HepG2 (cell line): ENCODE measurements at regions not wholly inside any gene's neighbourhood (a gene's known extent, or its start where the extent isn't known, plus 50 kb on each side); places are given as distances from the start of the nearest gene placed in this dataset.

ENCODE experiments used
- ARNTL ChIP-seq: sonication (generic); formaldehyde crosslinking; IDR thresholded peaks from 2 replicates; pipeline ENCODE4 v1.4.0; 2020; ENCODE audit warnings: mild to moderate bottlenecking, missing genetic modification reagents
- ATF1 ChIP-seq: IDR thresholded peaks from 2 replicates; pipeline ENCODE4 v1.6.1; 2016; ENCODE audit warnings: mild to moderate bottlenecking, control low read depth
- ATM ChIP-seq: fragments of 450-650 bp; IDR thresholded peaks from 2 replicates; pipeline ENCODE4 v1.7.1; 2017; ENCODE audit warnings: mild to moderate bottlenecking, borderline replicate concordance
- ATRX ChIP-seq: sonication (generic); formaldehyde crosslinking; IDR thresholded peaks from 2 replicates; pipeline ENCODE4 v1.4.0; 2020; ENCODE audit warnings: missing genetic modification reagents, borderline replicate concordance
- BRCA1 ChIP-seq: sonication (generic); formaldehyde crosslinking; IDR thresholded peaks from 2 replicates; pipeline ENCODE4 v1.4.0; 2020; ENCODE audit warnings: missing genetic modification reagents
- ETV6 ChIP-seq: sonication (generic); formaldehyde crosslinking; conservative IDR thresholded peaks from 2 replicates; pipeline ENCODE4 v1.4.0; 2020; ENCODE audit warnings: missing genetic modification reagents
- FIP1L1 ChIP-seq: fragments of 200-400 bp; formaldehyde crosslinking; IDR thresholded peaks from 2 replicates; pipeline ENCODE4 v1.6.1; 2018; ENCODE audit warnings: low read depth, mild to moderate bottlenecking, low read length, moderate library complexity, borderline replicate concordance; ENCODE audit not compliant: insufficient read depth
- FOXO4 ChIP-seq: sonication (generic); formaldehyde crosslinking; conservative IDR thresholded peaks from 2 replicates; pipeline ENCODE4 v1.8.1; 2023; ENCODE audit warnings: missing genetic modification reagents
- HNRNPL ChIP-seq: fragments of 200-400 bp; formaldehyde crosslinking; IDR thresholded peaks from 2 replicates; pipeline ENCODE4 v1.6.1; 2017; ENCODE audit warnings: mild to moderate bottlenecking, low read depth, low read length
- KDM6A ChIP-seq: IDR thresholded peaks from 2 replicates; pipeline ENCODE4 v1.6.1; 2016; ENCODE audit warnings: low read depth
- MLX ChIP-seq: IDR thresholded peaks from 2 replicates; pipeline ENCODE4 v1.6.1; 2016
- RARG ChIP-seq: sonication (generic); formaldehyde crosslinking; IDR thresholded peaks from 2 replicates; pipeline ENCODE4 v1.4.0; 2020; ENCODE audit warnings: low read depth, mild to moderate bottlenecking, missing genetic modification reagents
- REL ChIP-seq: sonication (generic); formaldehyde crosslinking; conservative IDR thresholded peaks from 2 replicates; pipeline ENCODE4 v1.8.0; 2022; ENCODE audit warnings: mild to moderate bottlenecking, missing genetic modification reagents, moderate library complexity
- SETDB1 ChIP-seq: sonication (generic); formaldehyde crosslinking; IDR thresholded peaks from 2 replicates; pipeline ENCODE4 v1.5.1; 2020; ENCODE audit warnings: missing genetic modification reagents, mild to moderate bottlenecking, borderline replicate concordance
- SRY ChIP-seq: sonication (generic); formaldehyde crosslinking; IDR thresholded peaks from 2 replicates; pipeline ENCODE4 v1.8.0; 2022; ENCODE audit warnings: mild to moderate bottlenecking, missing genetic modification reagents
- TAF15 ChIP-seq: fragments of 200-400 bp; formaldehyde crosslinking; IDR thresholded peaks from one replicate; pipeline ENCODE4 v1.6.1; 2018; ENCODE audit warnings: mild to moderate bottlenecking, low read depth, low read length; ENCODE audit not compliant: poor library complexity, severe bottlenecking
- TGIF2 ChIP-seq: IDR thresholded peaks from 2 replicates; pipeline ENCODE4 v1.6.1; 2016; ENCODE audit warnings: control low read depth, missing compliant biosample characterization
- YEATS4 ChIP-seq: sonication (generic); formaldehyde crosslinking; IDR thresholded peaks from 2 replicates; pipeline ENCODE4 v1.4.0; 2020; ENCODE audit warnings: missing genetic modification reagents, borderline replicate concordance
- ZNF12 ChIP-seq: sonication (generic); formaldehyde crosslinking; IDR thresholded peaks from 2 replicates; pipeline ENCODE4 v1.5.0; 2020; ENCODE audit warnings: missing genetic modification reagents
- ZNF275 ChIP-seq: sonication (generic); formaldehyde crosslinking; IDR thresholded peaks from 2 replicates; pipeline ENCODE4 v1.8.0; 2022; ENCODE audit warnings: missing genetic modification reagents, mild to moderate bottlenecking, inconsistent platforms, borderline replicate concordance
- ZNF501 ChIP-seq: sonication (generic); formaldehyde crosslinking; IDR thresholded peaks from 2 replicates; pipeline ENCODE4 v1.5.1; 2020; ENCODE audit warnings: mild to moderate bottlenecking, moderate library complexity, missing genetic modification reagents
- ZNF841 ChIP-seq: sonication (generic); formaldehyde crosslinking; IDR thresholded peaks from 2 replicates; pipeline ENCODE4 v1.8.1; 2023; ENCODE audit warnings: missing genetic modification reagents, borderline replicate concordance
- TF ChIP-seq, protein P1 (sequence below): IDR thresholded peaks from 2 replicates; pipeline ENCODE4 v1.6.1; 2016; ENCODE audit warnings: low read depth, control low read depth
- TF ChIP-seq, protein P2 (sequence below): sonication (generic); formaldehyde crosslinking; IDR thresholded peaks from 2 replicates; pipeline ENCODE4 v1.4.0; 2020; ENCODE audit warnings: missing genetic modification reagents, mild to moderate bottlenecking, borderline replicate concordance
- TF ChIP-seq, protein P3 (sequence below): IDR thresholded peaks from 2 replicates; pipeline ENCODE4 v1.6.1; 2016; ENCODE audit warnings: mild to moderate bottlenecking, missing biosample characterization, missing genetic modification reagents

- TF ChIP-seq ATF1 (CRISPR knock-in tag) (peak; percentile 87), SETDB1 (CRISPR knock-in tag) (no peak), ZNF501 (CRISPR knock-in tag) (peak; percentile 54), YEATS4 (CRISPR knock-in tag) (no peak; the same call in none of the 2 replicates), ZNF275 (CRISPR knock-in tag) (no peak), ZNF841 (CRISPR knock-in tag) (no peak), TAF15 (no peak), ETV6 (CRISPR knock-in tag) (no peak), ARNTL (CRISPR knock-in tag) (peak; percentile 86; the same call in 1 of the 2 replicates), FOXO4 (CRISPR knock-in tag) (no peak), MLX (CRISPR knock-in tag) (peak; percentile 80), ZNF12 (CRISPR knock-in tag) (no peak), HNRNPL (no peak), SRY (CRISPR knock-in tag) (no peak), REL (CRISPR knock-in tag) (no peak), ATM (no peak), ATRX (CRISPR knock-in tag) (no peak), KDM6A (peak; percentile 86), FIP1L1 (no peak), TGIF2 (peak; percentile 48; the same call in 1 of the 2 replicates), BRCA1 (CRISPR knock-in tag) (no peak), RARG (CRISPR knock-in tag) (0 out of 2 replicates have a peak, but pooled peaks have one; percentile 33)
- TF ChIP-seq, protein P1, sequence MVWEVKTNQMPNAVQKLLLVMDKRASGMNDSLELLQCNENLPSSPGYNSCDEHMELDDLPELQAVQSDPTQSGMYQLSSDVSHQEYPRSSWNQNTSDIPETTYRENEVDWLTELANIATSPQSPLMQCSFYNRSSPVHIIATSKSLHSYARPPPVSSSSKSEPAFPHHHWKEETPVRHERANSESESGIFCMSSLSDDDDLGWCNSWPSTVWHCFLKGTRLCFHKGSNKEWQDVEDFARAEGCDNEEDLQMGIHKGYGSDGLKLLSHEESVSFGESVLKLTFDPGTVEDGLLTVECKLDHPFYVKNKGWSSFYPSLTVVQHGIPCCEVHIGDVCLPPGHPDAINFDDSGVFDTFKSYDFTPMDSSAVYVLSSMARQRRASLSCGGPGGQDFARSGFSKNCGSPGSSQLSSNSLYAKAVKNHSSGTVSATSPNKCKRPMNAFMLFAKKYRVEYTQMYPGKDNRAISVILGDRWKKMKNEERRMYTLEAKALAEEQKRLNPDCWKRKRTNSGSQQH (CRISPR knock-in tag): no peak; the same call in 1 of the 2 replicates
- TF ChIP-seq, protein P2, sequence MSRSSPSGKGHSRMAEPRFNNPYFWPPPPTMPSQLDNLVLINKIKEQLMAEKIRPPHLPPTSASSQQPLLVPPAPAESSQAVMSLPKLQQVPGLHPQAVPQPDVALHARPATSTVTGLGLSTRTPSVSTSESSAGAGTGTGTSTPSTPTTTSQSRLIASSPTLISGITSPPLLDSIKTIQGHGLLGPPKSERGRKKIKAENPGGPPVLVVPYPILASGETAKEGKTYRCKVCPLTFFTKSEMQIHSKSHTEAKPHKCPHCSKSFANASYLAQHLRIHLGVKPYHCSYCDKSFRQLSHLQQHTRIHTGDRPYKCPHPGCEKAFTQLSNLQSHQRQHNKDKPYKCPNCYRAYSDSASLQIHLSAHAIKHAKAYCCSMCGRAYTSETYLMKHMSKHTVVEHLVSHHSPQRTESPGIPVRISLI (CRISPR knock-in tag): no peak
- TF ChIP-seq, protein P3, sequence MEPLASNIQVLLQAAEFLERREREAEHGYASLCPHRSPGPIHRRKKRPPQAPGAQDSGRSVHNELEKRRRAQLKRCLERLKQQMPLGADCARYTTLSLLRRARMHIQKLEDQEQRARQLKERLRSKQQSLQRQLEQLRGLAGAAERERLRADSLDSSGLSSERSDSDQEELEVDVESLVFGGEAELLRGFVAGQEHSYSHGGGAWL (CRISPR knock-in tag): no peak
Observed at GRCh38 chr15:67945951-67946700, 106.3 kb upstream of the RNU6-1 start (continued).
